ENCODE measurements at regions not wholly inside any gene's neighbourhood (a gene's known extent, or its start where the extent isn't known, plus 50 kb on each side); places are given as distances from the start of the nearest gene placed in this dataset.

GRCh38 chr1:17925290-17926237 is 170.4 kb downstream of the ACTL8 start:
- intact Hi-C loops (cut with DNase I) = no loop called here
- ATAC-seq (no peak), DNase-seq (ENCODE audit: low spot score) (no peak)

GRCh38 chr1:17926906-17927305 is 171.8 kb downstream of the ACTL8 start:
- intact Hi-C loops (cut with DNase I) = no loop called here
- ATAC-seq (no peak), DNase-seq (ENCODE audit: low spot score) (no peak)

GRCh38 chr1:17927952-17928351 is 172.8 kb downstream of the ACTL8 start:
- no peak for ATAC-seq
- intact Hi-C loops (cut with DNase I) = no loop called here
- no peak for DNase-seq (ENCODE audit: low spot score)

- DNase-seq (ENCODE audit: low spot score) = no peak
- no peak for ATAC-seq
- intact Hi-C loops (cut with DNase I) = no loop called here
Measured at GRCh38 chr1:17929224-17929623, 174.1 kb downstream of the ACTL8 start.

GRCh38 chr1:17930635-17931034 is 175.5 kb downstream of the ACTL8 start:
- ATAC-seq (no peak), DNase-seq (ENCODE audit: low spot score) (no peak)
- intact Hi-C loops (cut with DNase I) = no loop called here

- ATAC-seq (no peak), DNase-seq (ENCODE audit: low spot score) (no peak)
Measured at GRCh38 chr1:17932164-17932563, 175.4 kb upstream of the IGSF21 start.

GRCh38 chr1:17933501-17933900 is 174.1 kb upstream of the IGSF21 start:
- no peak for ATAC-seq

More at GRCh38 chr1:17932164-17932563, 175.4 kb upstream of the IGSF21 start:
- intact Hi-C loops (cut with DNase I) = no loop called here

GRCh38 chr1:17933971-17934370 is 173.6 kb upstream of the IGSF21 start:
- intact Hi-C loops (cut with DNase I) = no loop called here
- DNase-seq (ENCODE audit: low spot score) (no peak), ATAC-seq (no peak)

More at GRCh38 chr1:17933501-17933900, 174.1 kb upstream of the IGSF21 start:
- intact Hi-C loops (cut with DNase I) = no loop called here
- DNase-seq (ENCODE audit: low spot score) = no peak

- intact Hi-C loops (cut with DNase I) = no loop called here
Measured at GRCh38 chr1:17935230-17935629, 172.4 kb upstream of the IGSF21 start.

GRCh38 chr1:17941431-17942189 is 166.0 kb upstream of the IGSF21 start:
- ATAC-seq = no peak
- DNase-seq (ENCODE audit: low spot score) = no peak
- intact Hi-C loops (cut with DNase I) = no loop called here

More at GRCh38 chr1:17935230-17935629, 172.4 kb upstream of the IGSF21 start:
- DNase-seq (ENCODE audit: low spot score) (no peak), ATAC-seq (no peak)

- DNase-seq (ENCODE audit: low spot score) (no peak), ATAC-seq (no peak)
Measured at GRCh38 chr1:17943506-17943905, 164.1 kb upstream of the IGSF21 start.

GRCh38 chr1:17944646-17945045 is 163.0 kb upstream of the IGSF21 start:
- DNase-seq (ENCODE audit: low spot score) = no peak
- intact Hi-C loops (cut with DNase I) = no loop called here
- no peak for ATAC-seq

More at GRCh38 chr1:17943506-17943905, 164.1 kb upstream of the IGSF21 start:
- intact Hi-C loops (cut with DNase I) = no loop called here

- ATAC-seq (no peak), DNase-seq (ENCODE audit: low spot score) (no peak)
- intact Hi-C loops (cut with DNase I) = no loop called here
Measured at GRCh38 chr1:17946434-17946833, 161.2 kb upstream of the IGSF21 start.

- ATAC-seq = no peak
- no peak for DNase-seq (ENCODE audit: low spot score)
- intact Hi-C loops (cut with DNase I) = no loop called here
Measured at GRCh38 chr1:17948594-17948993, 159.0 kb upstream of the IGSF21 start.

GRCh38 chr1:17949511-17949910 is 158.1 kb upstream of the IGSF21 start:
- intact Hi-C loops (cut with DNase I) = no loop called here
- no peak for DNase-seq (ENCODE audit: low spot score)
- no peak for ATAC-seq

GRCh38 chr1:17950728-17951127 is 156.9 kb upstream of the IGSF21 start:
- DNase-seq (ENCODE audit: low spot score) (no peak), ATAC-seq (no peak)
- intact Hi-C loops (cut with DNase I) = no loop called here

- intact Hi-C loops (cut with DNase I) = no loop called here
- no peak for DNase-seq (ENCODE audit: low spot score)
- no peak for ATAC-seq
Measured at GRCh38 chr1:17952506-17952905, 155.1 kb upstream of the IGSF21 start.

GRCh38 chr1:17953921-17954320 is 153.7 kb upstream of the IGSF21 start:
- intact Hi-C loops (cut with DNase I) = no loop called here
- ATAC-seq (no peak), DNase-seq (ENCODE audit: low spot score) (no peak)

- DNase-seq (ENCODE audit: low spot score) (no peak), ATAC-seq (peak; percentile 33)
- intact Hi-C loops (cut with DNase I) = no loop called here
Measured at GRCh38 chr1:17955302-17956285, 152.0 kb upstream of the IGSF21 start.

All from sciatic nerve (tissue), 2 donors.